ENCODE measurements at regions not wholly inside any gene's neighbourhood (a gene's known extent, or its start where the extent isn't known, plus 50 kb on each side); places are given as distances from the start of the nearest gene placed in this dataset.

GRCh38 chr2:81598453-81598852 is 1293.9 kb upstream of the LRRTM1 start:
- no peak for FAIRE-seq

DNA sequence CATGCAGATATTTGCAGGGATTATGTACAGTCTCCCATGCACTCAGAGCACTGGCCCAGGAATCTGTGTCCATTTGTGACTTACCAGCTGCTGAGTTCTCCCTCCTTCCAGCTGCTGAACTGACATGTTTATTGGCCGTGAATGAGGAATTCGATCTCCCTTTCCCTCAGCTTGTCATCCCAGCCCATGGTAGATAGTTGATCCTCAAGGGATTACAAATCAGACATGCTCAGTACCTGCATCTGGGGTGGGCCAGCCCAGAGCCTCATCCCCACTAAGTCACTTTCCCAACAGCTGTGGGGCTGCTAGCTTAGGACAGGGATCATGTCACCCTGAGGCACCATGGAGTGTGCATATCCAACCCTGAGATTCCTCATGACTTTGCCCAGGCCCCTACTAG is 1284.9 kb upstream of the LRRTM1 start:
- FAIRE-seq: no peak

DNA sequence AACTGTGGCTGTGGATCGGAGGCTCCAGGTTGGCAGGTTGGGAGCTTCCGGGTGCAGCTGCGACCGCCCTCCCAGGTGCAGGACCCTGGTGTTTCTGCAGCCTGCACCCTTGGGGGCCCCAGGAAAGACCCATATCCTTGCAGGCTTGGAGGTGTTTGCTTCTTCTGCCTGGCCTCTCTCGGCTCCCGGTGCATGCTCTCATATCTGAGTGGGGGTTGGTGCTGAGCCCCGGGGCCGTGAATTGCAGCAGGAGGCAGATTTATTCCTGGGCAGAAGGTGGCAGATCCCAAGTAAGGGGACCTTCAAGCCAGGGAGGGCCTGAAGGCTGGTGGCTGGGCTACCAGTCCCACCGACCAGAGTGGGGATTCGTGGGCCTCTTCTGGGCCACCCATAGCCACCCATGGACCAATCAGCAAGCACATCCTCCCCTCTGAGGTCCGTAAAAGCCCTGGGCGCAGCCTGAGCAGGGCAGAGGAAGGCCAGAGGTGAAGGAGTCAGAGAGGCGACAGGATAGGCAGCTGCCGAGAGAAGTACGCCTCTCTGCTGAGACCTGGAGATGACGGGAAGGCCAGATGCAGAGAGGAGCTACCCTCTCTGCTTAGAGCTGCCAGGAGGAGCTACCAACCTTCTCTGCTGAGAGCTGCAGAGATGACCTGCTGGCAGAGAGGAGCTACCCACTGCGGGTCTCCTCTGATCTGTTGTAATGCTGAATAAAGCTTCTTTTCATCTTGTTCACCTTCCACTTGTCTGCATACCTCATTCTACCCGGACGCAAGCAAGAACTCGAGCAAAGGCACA is 1279.0 kb upstream of the LRRTM1 start:
- FAIRE-seq: no peak

DNA sequence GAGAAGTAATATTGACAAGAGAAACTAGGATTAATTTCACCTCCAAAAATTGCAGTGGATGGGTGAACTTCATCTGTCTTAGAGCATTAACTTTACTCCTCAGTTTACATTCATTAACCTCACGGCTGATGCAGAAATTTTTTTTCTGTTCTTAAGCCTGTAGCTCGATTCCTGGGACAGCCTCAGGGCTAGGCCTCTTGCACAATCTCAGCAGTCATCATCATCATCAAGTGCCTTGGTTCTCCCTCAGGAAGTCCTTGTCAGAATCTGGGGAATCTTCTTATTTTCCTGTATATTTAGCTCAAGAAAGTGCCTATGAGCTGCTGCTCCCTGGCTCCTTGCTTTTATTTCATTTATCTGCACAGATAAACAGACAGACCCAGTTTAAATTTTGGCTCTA is 1272.2 kb upstream of the LRRTM1 start:
- FAIRE-seq: no peak

DNA sequence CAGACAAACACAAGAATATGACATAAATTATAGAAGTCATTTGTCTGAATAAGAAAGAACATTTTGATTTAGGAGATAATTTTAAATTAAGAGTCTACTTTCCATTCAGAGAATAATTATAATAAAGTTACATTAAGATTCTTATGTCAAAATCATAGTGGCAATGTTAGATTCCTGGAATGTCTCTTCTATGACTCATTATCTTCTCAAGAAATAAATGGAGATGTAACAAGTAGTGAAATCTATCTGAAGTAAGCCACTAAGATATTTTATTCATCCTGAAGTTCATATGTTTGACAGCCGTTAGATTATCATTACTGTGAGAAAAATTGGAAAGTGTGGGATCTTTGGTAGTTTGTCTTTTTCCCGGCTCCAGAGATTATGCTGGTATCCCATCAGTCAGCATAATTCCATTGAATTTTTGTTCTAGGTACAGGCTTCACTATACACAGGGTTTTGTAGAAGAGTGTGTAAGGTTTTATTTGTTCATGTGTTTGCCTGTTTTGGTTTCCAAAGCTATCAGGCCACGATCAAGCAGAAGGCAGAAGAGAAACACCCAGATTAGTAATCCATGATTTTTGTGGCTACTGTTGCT is 1246.6 kb upstream of the LRRTM1 start:
- peak; percentile 71 for FAIRE-seq

- FAIRE-seq: no peak
Observed at GRCh38 chr2:81550277-81550676, 1245.7 kb upstream of the LRRTM1 start.

DNA sequence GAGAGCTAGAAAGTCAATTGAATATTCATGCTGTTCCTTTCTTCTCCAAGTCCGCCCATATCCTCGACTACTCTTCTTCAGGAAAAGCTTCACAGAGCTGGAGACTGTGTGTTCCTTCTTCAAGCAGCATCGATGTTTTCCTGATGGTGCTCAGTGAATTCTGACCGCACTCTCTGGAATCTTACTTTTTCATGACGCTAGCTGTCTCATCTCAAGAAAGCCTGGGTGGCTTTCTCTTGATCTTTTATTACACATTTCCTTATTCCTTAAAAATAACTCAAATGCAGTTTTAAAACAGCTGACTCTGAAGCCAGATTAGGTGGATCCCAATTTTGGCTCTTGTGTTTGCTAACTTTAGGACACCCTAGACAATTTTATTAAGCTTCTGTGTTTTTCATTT is 1245.1 kb upstream of the LRRTM1 start:
- no peak for FAIRE-seq

DNA sequence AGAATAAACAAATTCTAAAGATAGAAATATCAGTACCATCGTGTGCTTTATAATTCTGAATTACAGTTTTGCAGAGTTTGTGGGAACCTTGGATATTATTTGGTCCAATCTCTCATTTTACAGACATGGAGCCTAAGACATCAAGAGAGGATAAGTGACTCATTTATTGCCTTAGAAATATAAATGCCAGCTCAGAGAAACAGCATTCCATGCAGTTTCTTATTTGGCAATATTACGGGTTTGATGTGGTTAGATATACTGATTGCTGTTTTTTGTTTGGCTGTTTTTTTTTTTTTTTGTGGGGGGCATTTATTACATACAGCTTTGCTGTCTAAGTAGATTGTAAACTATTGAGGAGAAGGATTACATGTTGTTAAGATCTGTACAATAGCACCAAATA is 1241.1 kb upstream of the LRRTM1 start:
- FAIRE-seq: no peak

DNA sequence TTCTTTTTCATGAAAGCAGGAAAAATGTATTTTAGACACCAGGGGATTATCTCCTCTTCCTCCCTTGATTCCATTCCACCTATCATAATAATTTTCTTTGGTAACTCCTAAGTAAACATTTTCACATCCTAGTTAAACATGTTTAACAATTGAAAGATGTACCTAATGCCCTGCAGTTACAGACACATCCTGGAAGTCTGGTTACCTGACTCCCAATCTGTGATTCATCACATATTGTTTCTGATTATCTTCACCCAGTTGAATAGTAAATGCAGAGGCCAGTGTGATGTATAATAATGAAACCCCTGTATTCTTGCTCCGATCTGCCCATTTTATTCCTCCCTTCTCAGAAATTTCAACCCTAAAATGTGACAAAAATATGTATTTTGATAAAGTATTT is 1237.6 kb upstream of the LRRTM1 start:
- no peak for FAIRE-seq

DNA sequence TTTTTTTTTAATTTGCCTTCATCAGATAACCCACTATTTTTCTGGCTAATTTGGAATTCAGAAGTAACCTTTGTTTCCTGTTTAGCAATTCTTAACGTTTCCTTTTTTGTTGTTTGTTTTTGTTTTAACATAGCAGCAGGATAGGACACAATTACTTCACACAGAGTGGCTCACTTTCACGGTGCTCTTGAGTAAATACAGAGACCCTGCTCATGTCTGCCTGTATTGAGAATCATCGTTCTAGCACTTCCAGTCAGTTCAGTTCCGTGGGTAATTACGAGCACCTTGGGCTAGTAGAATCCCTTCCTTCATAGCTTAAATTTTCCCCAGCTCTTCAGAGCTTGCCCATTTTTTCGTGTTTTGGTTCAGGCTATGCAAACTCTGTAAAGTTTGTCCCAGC is 1225.4 kb upstream of the LRRTM1 start:
- FAIRE-seq: no peak

GRCh38 chr2:81528852-81529480 is 1224.4 kb upstream of the LRRTM1 start:
- FAIRE-seq: no peak

- no peak for FAIRE-seq
Observed at GRCh38 chr2:81523344-81523743, 1218.8 kb upstream of the LRRTM1 start.

DNA sequence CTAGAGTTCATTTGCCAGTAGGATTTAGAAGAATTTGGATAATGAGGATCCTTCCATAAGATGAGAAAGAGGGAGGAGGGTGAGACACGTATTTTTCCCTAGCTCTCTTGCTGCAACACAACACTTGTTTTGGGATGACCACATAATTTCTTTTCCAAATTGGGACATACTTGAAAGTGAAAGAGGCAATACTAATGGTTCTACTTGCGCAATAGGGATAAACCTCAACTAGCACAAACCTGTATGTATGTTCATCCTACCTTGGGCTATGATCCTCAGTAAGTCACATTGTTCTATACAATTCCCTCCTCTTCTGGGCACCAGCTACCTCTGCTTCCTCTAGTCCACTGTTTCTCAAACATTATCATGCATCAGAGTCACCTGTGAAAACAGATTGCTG is 1208.8 kb upstream of the LRRTM1 start:
- FAIRE-seq: no peak

DNA sequence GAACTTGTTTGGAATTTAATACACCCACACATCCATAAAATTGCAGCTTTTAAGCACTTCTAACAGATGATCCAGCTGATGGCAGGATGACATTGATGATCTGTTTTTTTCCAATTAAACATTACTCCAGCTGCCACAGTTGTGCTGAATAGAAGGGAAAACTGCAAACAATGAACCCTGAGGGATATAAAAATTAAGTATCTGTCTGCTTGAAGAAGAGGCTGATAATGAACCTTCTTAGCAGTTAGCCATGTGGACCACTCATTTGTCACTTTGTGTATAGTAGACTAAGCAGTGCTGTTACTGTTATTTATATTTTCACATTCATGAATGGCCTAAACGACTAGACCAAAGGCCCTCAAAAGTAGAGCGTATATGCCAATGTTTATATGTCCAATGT is 1201.0 kb upstream of the LRRTM1 start:
- peak; percentile 95 for FAIRE-seq

DNA sequence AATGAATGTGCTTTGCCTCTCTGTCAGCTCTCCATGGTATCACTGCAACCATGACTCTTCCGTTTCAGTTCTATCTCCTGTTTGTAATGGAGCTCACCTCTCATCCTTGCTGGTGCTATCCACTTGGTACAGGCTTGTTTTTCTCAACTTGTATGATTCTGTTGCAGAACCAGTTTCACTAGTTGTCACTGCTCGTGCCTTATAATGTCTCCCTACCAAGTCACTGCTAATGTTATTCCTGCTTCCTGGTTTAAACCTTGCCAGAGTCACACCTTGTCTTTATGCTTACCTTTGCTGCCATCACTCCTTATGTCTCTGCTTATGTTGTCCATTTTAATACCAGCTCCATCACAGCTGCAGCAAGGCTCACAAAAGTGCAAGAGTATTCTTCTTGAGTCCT is 1191.0 kb upstream of the LRRTM1 start:
- FAIRE-seq: no peak

- FAIRE-seq: no peak
Observed at GRCh38 chr2:81483254-81483653, 1178.7 kb upstream of the LRRTM1 start.

DNA sequence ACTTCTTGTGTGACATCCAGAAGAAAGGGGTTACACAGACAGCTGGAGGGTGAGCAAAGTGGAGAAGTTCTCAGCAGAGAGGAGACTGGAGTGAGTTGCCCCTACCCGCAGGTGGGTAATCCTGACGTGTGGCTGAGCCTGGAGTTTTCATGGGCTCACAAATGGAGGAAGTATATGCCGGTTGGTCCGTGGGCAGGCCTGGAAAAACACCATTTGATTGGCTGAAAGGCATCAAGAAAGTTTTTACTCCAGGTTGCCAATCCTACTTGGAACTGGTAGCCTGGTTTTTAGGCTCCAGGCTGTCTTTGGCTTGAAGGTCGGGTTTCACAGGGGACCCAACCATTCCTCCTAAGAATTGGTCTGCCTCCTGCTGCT is 1177.4 kb upstream of the LRRTM1 start:
- no peak for FAIRE-seq

DNA sequence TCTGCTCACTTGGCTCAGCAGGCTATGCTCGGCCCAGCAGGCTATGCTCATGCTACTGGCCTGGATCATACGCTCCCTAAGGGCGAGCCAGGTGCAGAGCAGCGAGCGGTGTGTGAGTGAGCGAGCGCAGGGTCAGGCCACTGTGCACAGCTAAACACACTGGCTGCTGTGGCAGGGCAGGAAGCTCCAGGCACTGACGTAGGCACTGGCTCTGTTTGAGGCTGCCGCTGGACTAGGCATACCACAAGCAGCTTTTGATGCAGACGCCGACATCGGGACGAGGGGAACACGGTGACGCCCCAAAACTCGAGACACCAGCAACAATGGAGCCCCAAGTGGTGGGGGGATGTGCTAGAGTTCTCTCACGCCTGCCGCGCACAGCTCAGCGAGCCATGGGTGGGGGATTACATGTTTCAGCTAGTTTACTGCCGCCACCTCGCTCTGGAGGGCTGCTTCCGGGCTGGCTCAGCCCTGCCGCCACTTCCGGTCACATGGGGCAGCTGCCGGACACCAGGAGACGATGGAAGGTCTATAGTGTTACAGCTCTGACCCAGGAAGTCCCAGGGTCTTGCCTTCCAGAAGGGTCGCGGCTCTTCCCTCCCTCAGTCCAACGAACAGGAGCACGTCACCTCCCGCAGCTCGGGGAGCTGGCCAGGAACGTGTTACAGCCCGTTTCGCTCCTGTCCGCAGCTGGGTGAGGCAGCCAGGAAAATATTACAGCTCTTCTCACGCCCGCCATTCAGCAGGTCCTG is 1176.9 kb upstream of the LRRTM1 start:
- FAIRE-seq: no peak

DNA sequence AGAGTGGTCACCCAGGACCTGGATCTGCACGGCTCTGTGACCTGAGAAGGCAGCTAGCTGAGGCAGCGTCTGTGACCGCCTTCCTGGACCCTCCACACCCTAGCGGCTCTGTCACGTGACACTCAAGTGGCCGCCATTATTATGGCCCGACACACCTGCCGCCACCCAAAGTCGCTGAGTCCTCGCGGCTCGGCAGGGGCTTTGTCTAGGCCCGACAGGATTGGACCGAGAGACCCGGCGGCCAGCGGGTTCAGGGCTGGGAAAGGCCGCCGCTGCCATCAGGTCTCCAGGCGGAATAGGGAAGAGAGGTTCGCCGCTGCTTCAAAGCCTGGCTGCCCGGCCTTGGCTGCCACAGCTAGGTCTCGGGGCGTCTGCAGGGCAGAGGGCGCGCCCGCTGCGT is 1162.5 kb upstream of the LRRTM1 start:
- FAIRE-seq: no peak

DNA sequence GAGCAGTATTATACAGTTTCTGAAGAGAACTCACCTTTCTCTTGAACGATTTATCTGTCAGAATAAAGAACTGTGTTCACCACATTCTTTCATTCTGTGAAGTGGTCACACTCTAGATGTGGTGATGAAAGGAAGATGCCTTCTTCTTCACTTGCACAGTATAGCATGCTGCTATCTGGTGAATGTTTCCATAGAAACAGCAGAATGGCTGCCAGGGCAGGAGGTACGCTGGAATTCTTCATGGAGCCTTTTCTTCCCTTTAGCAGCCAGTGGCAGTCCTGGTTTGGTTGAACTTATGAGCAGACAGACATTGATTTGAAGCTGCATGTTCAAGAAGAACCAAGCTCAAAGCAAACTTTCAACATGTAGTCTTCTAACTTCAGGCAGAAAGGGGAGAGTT is 1157.9 kb upstream of the LRRTM1 start:
- no peak for FAIRE-seq

GRCh38 chr2:81445176-81445575 is 1140.6 kb upstream of the LRRTM1 start:
- FAIRE-seq: no peak

DNA sequence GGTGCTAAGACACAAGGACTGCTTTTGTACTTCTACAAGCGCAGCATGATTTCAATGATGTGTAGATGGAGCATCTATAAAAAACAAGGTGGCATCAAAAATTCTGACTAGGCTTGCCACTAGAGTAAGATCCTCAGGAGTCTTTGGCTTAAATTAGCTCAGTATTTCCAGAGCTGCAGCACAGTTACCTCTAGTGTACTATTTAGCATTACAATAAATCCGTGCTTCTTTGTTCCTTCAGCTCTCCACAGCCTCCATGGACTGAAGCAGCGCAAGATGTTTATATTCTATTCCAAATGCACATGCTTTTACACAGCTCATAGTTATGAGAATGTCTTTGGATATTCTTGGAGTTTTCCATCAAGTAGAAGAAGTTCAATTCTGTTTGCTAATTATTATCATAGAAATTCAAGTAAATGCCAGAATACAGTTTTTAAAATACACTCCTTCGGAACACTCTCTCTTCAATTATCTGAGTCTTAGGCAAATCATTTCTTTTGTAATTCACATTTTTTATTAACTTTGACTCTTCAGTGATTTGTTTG is 1133.0 kb upstream of the LRRTM1 start:
- FAIRE-seq: no peak

DNA sequence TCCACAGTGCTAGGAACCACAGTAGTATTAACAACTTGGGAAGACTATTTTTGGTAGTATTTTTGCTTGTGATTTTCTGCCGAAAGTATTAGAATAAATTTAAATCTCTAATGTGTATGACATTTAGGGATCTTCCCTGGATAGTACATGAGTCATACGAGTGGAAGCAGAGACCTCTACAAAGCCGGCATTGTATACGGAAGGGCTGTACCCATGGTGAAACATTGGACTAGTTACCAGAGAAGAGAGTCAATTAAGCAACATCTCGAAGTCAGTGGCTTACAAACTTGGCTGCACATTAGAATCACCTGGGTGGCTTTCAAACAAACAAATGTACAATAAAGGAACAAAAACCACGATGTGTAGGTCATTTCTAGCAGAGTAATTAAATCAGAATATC is 1131.7 kb upstream of the LRRTM1 start:
- no peak for FAIRE-seq

Measured in endometrium (tissue), 2 donors.